ENCODE measurements at regions not wholly inside any gene's neighbourhood (a gene's known extent, or its start where the extent isn't known, plus 50 kb on each side); places are given as distances from the start of the nearest gene placed in this dataset.
"Not testable (repeated sequence)": the region's sequence is repeated elsewhere in the genome, so short reads cannot be mapped to it uniquely, and the experiment has no call there.

DNA sequence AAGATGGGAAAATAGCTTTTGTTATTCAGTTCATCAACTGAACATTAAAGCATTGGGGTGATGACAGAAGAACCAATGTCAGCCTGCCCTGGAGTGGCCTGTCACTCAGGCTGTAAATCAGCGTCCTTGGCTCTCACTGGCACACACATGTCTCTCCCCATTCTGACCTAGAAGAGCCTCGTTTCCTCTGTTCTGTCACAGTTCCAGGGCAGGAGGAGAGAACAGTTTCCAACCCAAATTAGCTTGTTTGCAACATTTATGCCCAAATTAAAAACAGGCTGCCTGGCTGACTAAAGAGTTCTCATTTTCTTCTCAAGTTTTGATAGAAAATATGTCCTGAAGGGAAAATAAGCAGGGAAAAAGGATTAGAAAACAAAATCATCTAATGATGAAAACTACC is 520.1 kb downstream of the CHSY3 start:
- in situ Hi-C loops (cut with HindIII; ENCODE audit: low sequenced_read_pairs), result no loop called here
- no peak for TF ChIP-seq CTCF (IDR thresholded peaks at IDR 0.05; ENCODE audit: low read depth, low read length, missing control alignments)
- H3K4me3 ChIP-seq (ENCODE audit: low read depth, low read length), result no peak overlapping the region
- DNase-seq (ENCODE audit: low read depth), result no peak

DNA sequence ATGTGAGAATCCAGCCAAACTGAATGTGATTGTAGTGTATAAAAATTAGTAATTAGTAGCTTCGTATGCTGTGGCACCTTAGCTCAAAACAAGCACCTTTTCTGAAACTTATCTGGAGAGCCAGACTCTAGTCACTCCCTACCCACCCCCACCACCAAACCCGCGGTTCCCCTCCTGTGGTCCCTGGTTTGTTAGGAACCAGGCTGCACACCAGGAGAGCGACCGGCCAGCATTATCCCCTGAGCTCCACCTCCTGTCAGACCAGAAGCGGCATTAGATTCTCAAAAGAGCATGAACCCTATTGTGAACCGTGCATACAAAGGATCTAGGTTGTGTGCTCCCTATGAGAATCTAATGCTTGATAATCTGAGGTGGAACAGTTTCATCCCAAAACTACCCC is 498.6 kb downstream of the CHSY3 start:
- no peak overlapping the region for H3K4me3 ChIP-seq (ENCODE audit: low read depth, low read length)
- in situ Hi-C loops (cut with HindIII; ENCODE audit: low sequenced_read_pairs), result no loop called here
- no peak for TF ChIP-seq CTCF (IDR thresholded peaks at IDR 0.05; ENCODE audit: low read depth, low read length, missing control alignments)
- DNase-seq (ENCODE audit: low read depth), result no peak

DNA sequence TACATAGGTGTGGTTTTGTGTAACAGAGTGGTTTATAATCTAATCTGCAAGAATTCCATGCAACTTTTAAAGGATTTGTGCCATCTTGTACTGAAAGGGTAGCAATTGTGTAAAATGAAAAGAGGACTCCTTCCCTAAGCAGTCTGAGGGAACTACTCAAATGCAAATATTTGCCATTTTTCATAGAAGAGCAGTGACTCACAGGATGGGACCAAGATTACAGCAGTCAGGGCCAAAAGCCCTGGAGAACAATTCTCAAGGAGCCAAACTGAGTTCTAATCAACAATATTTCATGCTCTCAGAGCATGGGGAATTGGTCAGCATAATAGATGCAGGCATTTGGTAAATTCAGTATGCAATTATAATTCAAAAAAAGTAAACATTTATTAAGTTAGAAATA is 495.8 kb downstream of the CHSY3 start:
- no peak for TF ChIP-seq CTCF (IDR thresholded peaks at IDR 0.05; ENCODE audit: low read depth, low read length, missing control alignments)
- no peak overlapping the region for H3K4me3 ChIP-seq (ENCODE audit: low read depth, low read length)
- DNase-seq (ENCODE audit: low read depth), result peak; percentile 39
- in situ Hi-C loops (cut with HindIII; ENCODE audit: low sequenced_read_pairs), result no loop called here

GRCh38 chr5:130398825-130399224 is 494.6 kb downstream of the CHSY3 start:
- in situ Hi-C loops (cut with HindIII; ENCODE audit: low sequenced_read_pairs), result no loop called here
- no peak overlapping the region for H3K4me3 ChIP-seq (ENCODE audit: low read depth, low read length)
- DNase-seq (ENCODE audit: low read depth), result no peak
- no peak for TF ChIP-seq CTCF (IDR thresholded peaks at IDR 0.05; ENCODE audit: low read depth, low read length, missing control alignments)

DNA sequence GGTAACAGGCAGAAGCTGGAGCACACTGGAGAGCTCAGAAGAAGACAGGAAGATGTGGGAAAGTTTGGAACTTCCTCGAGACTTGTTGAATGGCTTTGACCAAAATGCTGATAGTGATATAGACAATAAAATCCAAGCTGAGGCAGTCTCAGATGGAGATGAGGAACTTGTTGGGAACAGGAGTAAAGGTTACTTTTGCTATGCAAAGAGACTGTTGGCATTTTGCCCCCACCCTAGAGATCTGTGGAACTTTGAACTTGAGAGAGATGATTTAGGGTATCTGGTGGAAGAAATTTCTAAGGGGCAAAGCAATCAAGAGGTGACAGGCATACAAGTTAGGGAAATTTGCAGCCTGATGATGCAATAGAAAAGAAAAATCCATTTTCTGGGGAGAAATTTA is 493.5 kb downstream of the CHSY3 start:
- DNase-seq (ENCODE audit: low read depth); H3K4me3 ChIP-seq (ENCODE audit: low read depth, low read length); in situ Hi-C loops (cut with HindIII; ENCODE audit: low sequenced_read_pairs): not testable (repeated sequence)

DNA sequence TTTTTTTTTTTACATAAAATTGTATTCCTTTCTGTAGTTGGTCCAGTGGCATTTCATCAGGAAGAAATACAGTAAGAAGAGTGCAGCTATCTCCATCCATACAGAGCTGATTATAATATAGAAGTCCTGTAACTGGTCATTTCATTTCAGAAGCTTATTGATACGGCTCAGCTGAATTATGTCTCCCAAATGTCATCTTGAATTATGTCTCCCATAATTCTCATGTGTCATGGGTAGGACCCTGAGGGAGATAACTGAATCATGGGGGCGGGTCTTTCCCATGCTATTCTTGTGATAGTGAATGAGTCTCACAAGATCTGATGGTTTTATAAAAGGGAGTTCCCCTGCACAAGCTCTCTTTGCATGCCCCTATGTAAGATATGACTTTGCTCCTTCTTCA is 492.9 kb downstream of the CHSY3 start:
- in situ Hi-C loops (cut with HindIII; ENCODE audit: low sequenced_read_pairs), result no loop called here
- TF ChIP-seq CTCF (IDR thresholded peaks at IDR 0.05; ENCODE audit: low read depth, low read length, missing control alignments), result no peak
- DNase-seq (ENCODE audit: low read depth), result no peak
- no peak overlapping the region for H3K4me3 ChIP-seq (ENCODE audit: low read depth, low read length)

DNA sequence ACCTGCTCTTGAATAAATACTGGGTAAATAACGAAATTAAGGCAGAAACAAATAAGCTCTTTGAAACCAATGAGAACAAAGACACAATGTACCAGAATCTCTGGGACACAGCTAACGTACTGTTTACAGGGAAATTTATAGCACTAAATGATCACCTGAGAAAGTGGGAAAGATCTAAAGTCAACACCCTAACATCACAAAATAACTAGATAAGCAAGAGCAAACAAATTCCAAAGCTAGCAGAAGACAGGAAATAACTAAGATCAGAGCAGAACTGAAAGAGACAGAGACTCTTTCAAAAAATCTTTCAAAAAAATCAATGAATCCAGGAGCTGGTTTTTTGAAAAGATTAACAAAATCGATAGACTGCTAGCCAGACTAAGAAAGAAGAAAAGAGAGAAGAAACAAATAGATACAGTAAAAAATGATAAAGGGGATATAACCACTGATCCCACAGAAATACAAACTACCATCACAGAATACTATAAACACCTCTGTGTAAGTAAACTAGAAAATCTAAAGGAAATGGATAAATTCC is 487.5 kb downstream of the CHSY3 start:
- H3K4me3 ChIP-seq (ENCODE audit: low read depth, low read length); DNase-seq (ENCODE audit: low read depth); in situ Hi-C loops (cut with HindIII; ENCODE audit: low sequenced_read_pairs): not testable (repeated sequence)

GRCh38 chr5:130386155-130386554 is 481.9 kb downstream of the CHSY3 start:
- in situ Hi-C loops (cut with HindIII; ENCODE audit: low sequenced_read_pairs), result no loop called here
- no peak overlapping the region for H3K4me3 ChIP-seq (ENCODE audit: low read depth, low read length)
- no peak for TF ChIP-seq CTCF (IDR thresholded peaks at IDR 0.05; ENCODE audit: low read depth, low read length, missing control alignments)
- DNase-seq (ENCODE audit: low read depth), result no peak
